Mesenchymal stem cell (in vitro differentiated cells and primary cell): ENCODE measurements at regions not wholly inside any gene's neighbourhood (a gene's known extent, or its start where the extent isn't known, plus 50 kb on each side); places are given as distances from the start of the nearest gene placed in this dataset.

Experiments used
- DNase-seq: peaks from one replicate; pipeline ENCODE4 v3.0.0-alpha.2; 2013
- H2AFZ ChIP-seq: one replicate; pipeline ENCODE4 v1.6.1; 2013; ENCODE audit warnings: low read depth, mild to moderate bottlenecking, control low read depth, inconsistent platforms, low read length, moderate library complexity
- H2AK5ac ChIP-seq: 2 replicates; pipeline ENCODE4 v1.6.1; 2013; ENCODE audit warnings: low read length, moderate library complexity, mild to moderate bottlenecking, inconsistent platforms; ENCODE audit not compliant: severe bottlenecking
- H2BK120ac ChIP-seq: one replicate; pipeline ENCODE4 v1.6.1; 2013; ENCODE audit warnings: low read depth, mild to moderate bottlenecking, inconsistent platforms, low read length, moderate library complexity
- H2BK12ac ChIP-seq, 2 experiments: one replicate each; pipeline ENCODE4 v1.6.1; 2013; ENCODE audit warnings: inconsistent platforms in 2 of 2, low read length in 2 of 2, mild to moderate bottlenecking in 2 of 2, moderate library complexity in 2 of 2, control low read depth in 1 of 2
- H2BK15ac ChIP-seq: one replicate; pipeline ENCODE4 v1.6.1; 2013; ENCODE audit warnings: mild to moderate bottlenecking, low read depth, inconsistent platforms; ENCODE audit not compliant: poor library complexity, severe bottlenecking
- H2BK5ac ChIP-seq: 2 replicates; pipeline ENCODE4 v1.6.1; 2013; ENCODE audit warnings: low read depth, mild to moderate bottlenecking, low read length, control low read depth, inconsistent platforms; ENCODE audit not compliant: poor library complexity, severe bottlenecking
- H3K14ac ChIP-seq, 2 experiments: one replicate each; pipeline ENCODE4 v1.6.1; 2013; ENCODE audit warnings: inconsistent platforms in 2 of 2, low read length in 2 of 2, control low read depth in 1 of 2, mild to moderate bottlenecking in 1 of 2, moderate library complexity in 1 of 2
- H3K18ac ChIP-seq, 2 experiments: one replicate each; pipeline ENCODE4 v1.6.1; 2013; ENCODE audit warnings: inconsistent platforms in 2 of 2, low read length in 2 of 2, control low read depth in 1 of 2, low read depth in 1 of 2, mild to moderate bottlenecking in 1 of 2
- H3K23ac ChIP-seq, 2 experiments: one replicate each; pipeline ENCODE4 v1.6.1; 2013; ENCODE audit warnings: inconsistent platforms in 2 of 2, low read length in 2 of 2, mild to moderate bottlenecking in 2 of 2, moderate library complexity in 2 of 2, control low read depth in 1 of 2
- H3K27ac ChIP-seq: 2 replicates; pipeline ENCODE4 v1.5.1; 2013; ENCODE audit warnings: mild to moderate bottlenecking, moderate library complexity, low read length, control low read depth, inconsistent platforms; ENCODE audit not compliant: poor library complexity, severe bottlenecking
- H3K27me3 ChIP-seq, 2 experiments: 2 replicates each; pipeline versions ENCODE4 v1.6.1 to v1.7.0; 2013; ENCODE audit warnings: low read length in 2 of 2, mild to moderate bottlenecking in 2 of 2, moderate library complexity in 2 of 2, control low read depth in 1 of 2, inconsistent platforms in 1 of 2; ENCODE audit not compliant: control insufficient read depth in 1 of 2, insufficient read depth in 1 of 2
- H3K36me3 ChIP-seq, 2 experiments: 2 replicates each; pipeline versions ENCODE4 v1.6.1 to v1.7.0; 2013; ENCODE audit warnings: low read length in 2 of 2, control low read depth in 1 of 2, inconsistent platforms in 1 of 2, low read depth in 1 of 2, mild to moderate bottlenecking in 1 of 2; ENCODE audit not compliant: insufficient read depth in 2 of 2, control insufficient read depth in 1 of 2
- H3K4ac ChIP-seq, 2 experiments: one replicate each; pipeline ENCODE4 v1.6.1; 2013; ENCODE audit warnings: inconsistent platforms in 2 of 2, low read length in 2 of 2, mild to moderate bottlenecking in 2 of 2, moderate library complexity in 2 of 2, control low read depth in 1 of 2, low read depth in 1 of 2
- H3K4me1 ChIP-seq: 2 replicates; pipeline ENCODE4 v1.6.1; 2013; ENCODE audit warnings: low read depth, low read length, control low read depth; ENCODE audit not compliant: control insufficient read depth, insufficient read depth
- H3K4me2 ChIP-seq: 2 replicates; pipeline ENCODE4 v1.6.1; 2013; ENCODE audit warnings: low read length, mild to moderate bottlenecking, inconsistent platforms; ENCODE audit not compliant: poor library complexity, severe bottlenecking
- H3K4me3 ChIP-seq, 2 experiments: 2 replicates each; pipeline versions ENCODE4 v1.5.1 to v1.7.0; 2013; ENCODE audit warnings: low read length in 2 of 2, mild to moderate bottlenecking in 2 of 2, control low read depth in 1 of 2, low read depth in 1 of 2; ENCODE audit not compliant: insufficient read depth in 1 of 2
- H3K79me1 ChIP-seq: replicated peaks from 2 replicates; pipeline ENCODE4 v1.6.1; 2013; ENCODE audit warnings: mild to moderate bottlenecking, control low read depth, low read length, inconsistent platforms; ENCODE audit not compliant: poor library complexity, severe bottlenecking
- H3K9ac ChIP-seq: 2 replicates; pipeline ENCODE4 v1.7.0; 2013; ENCODE audit warnings: mild to moderate bottlenecking, low read length, moderate library complexity
- H3K9me3 ChIP-seq: 2 replicates; pipeline ENCODE4 v1.7.0; 2013; ENCODE audit warnings: mild to moderate bottlenecking, low read length; ENCODE audit not compliant: control insufficient read depth
- H4K8ac ChIP-seq: one replicate; pipeline ENCODE4 v1.6.1; 2013; ENCODE audit warnings: inconsistent platforms, mild to moderate bottlenecking, low read length, moderate library complexity
- H4K91ac ChIP-seq: one replicate; pipeline ENCODE4 v1.6.1; 2013; ENCODE audit warnings: mild to moderate bottlenecking, low read length, inconsistent platforms
- WGBS: methylation state at CpG from one replicate; pipeline ENCODE4 v1.1.7; 2013; ENCODE audit warnings: mixed read lengths; 5-methylcytosine and 5-hydroxymethylcytosine counted together

- Histone ChIP-seq H3K79me1 (peaks cover 2% of the 10 kb centered on the region), H3K4me3 (no peak overlapping the region), H2AK5ac (no peak overlapping the region), H2BK120ac (no peak overlapping the region), H3K4ac (no peak overlapping the region), H3K14ac (no peak overlapping the region), H3K4me2 (no peak overlapping the region), H3K4me1 (no peaks in the 10 kb centered on the region), H4K91ac (no peak overlapping the region), H3K18ac (no peak overlapping the region), H3K9me3 (no peaks in the 10 kb centered on the region), H4K8ac (no peak overlapping the region), H3K27ac (no peak overlapping the region), H2BK12ac (no peak overlapping the region), H2BK5ac (no peak overlapping the region), H3K27me3 (no peaks in the 10 kb centered on the region), H3K9ac (no peak overlapping the region), H3K36me3 (peaks cover 0 to 4% of the 10 kb centered on the region in 2 experiments), H2BK15ac (no peak overlapping the region), H2AFZ (no peak overlapping the region), H3K23ac (no peak overlapping the region)
- no peak for DNase-seq
Observed at GRCh38 chr15:95095250-95095649, 863.9 kb downstream of the MCTP2 start.

GRCh38 chr15:95096651-95097050, 865.3 kb downstream of the MCTP2 start:
- Histone ChIP-seq H2AFZ (no peak overlapping the region), H4K8ac (no peak overlapping the region)
- 91% methylated on average over 6 of the region's 6 CpGs for WGBS

DNA sequence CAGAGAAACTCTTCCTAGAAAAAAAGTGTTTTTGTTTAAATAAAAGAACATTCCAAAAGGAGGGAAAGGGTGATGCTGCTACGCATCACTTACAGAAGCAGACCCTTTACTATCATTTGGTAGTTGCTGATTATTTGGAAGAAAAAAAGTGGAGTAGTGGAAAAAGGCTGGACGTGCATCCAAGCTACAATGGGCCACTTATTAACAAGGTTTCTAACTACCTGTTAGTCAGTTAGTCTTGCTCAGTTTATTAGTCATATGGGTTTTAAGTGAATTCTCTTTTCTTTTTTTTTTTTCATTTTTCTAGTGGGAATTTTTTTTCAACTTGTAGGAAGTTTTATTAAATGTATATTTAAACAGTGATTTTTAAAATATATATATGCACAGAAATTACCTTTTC, 866.0 kb downstream of the MCTP2 start:
- WGBS = 92% methylated on average over 1 of the region's 2 CpGs
- Histone ChIP-seq H3K27me3 (no peaks in the 10 kb centered on the region), H3K4me1 (no peaks in the 10 kb centered on the region), H2AK5ac (no peak overlapping the region), H3K4me3 (no peak overlapping the region), H3K4me2 (no peak overlapping the region), H3K14ac (no peak overlapping the region), H2AFZ (no peak overlapping the region), H3K9me3 (no peaks in the 10 kb centered on the region), H3K4ac (no peak overlapping the region), H2BK15ac (no peak overlapping the region), H2BK5ac (no peak overlapping the region), H2BK120ac (no peak overlapping the region), H3K9ac (no peak overlapping the region), H3K27ac (peak overlapping the region; percentile 23), H3K36me3 (no peaks in the 10 kb centered on the region), H3K23ac (no peak overlapping the region), H3K18ac (no peak overlapping the region), H4K8ac (no peak overlapping the region), H2BK12ac (no peak overlapping the region), H4K91ac (no peak overlapping the region), H3K79me1 (peaks cover 2% of the 10 kb centered on the region)
- no peak for DNase-seq

More at GRCh38 chr15:95096651-95097050, 865.3 kb downstream of the MCTP2 start:
- Histone ChIP-seq H3K9me3 (no peaks in the 10 kb centered on the region), H3K4ac (no peak overlapping the region), H3K27ac (no peak overlapping the region), H3K23ac (no peak overlapping the region), H2BK120ac (no peak overlapping the region), H3K4me1 (no peaks in the 10 kb centered on the region), H3K4me2 (no peak overlapping the region), H2BK15ac (no peak overlapping the region), H2AK5ac (no peak overlapping the region), H3K79me1 (peaks cover 2% of the 10 kb centered on the region), H3K18ac (no peak overlapping the region), H4K91ac (no peak overlapping the region), H2BK12ac (no peak overlapping the region), H3K9ac (no peak overlapping the region), H3K14ac (no peak overlapping the region), H3K36me3 (peaks cover 0 to 1% of the 10 kb centered on the region in 2 experiments), H2BK5ac (no peak overlapping the region), H3K4me3 (no peak overlapping the region), H3K27me3 (no peaks in the 10 kb centered on the region)
- DNase-seq = no peak

GRCh38 chr15:95105229-95105628, 873.9 kb downstream of the MCTP2 start:
- H2AK5ac ChIP-seq = no peak overlapping the region
- H3K79me1 ChIP-seq = no peaks in the 10 kb centered on the region
- no peaks in the 10 kb centered on the region for H3K9me3 ChIP-seq
- no peak overlapping the region for H3K4ac ChIP-seq
- no peaks in the 10 kb centered on the region for H3K36me3 ChIP-seq
- no peak overlapping the region for H2AFZ ChIP-seq
- WGBS = no CpG with 5 or more reads among the region's 2 CpGs
- peak overlapping the region; percentile 71 for H3K27ac ChIP-seq
- H3K4me1 ChIP-seq = no peaks in the 10 kb centered on the region
- H4K8ac ChIP-seq = no peak overlapping the region
- no peak overlapping the region for H3K4me2 ChIP-seq
- peak; percentile 40 for DNase-seq
- H3K9ac ChIP-seq = no peak overlapping the region
- H2BK120ac ChIP-seq = no peak overlapping the region
- no peak overlapping the region for H2BK12ac ChIP-seq
- H4K91ac ChIP-seq = no peak overlapping the region
- H3K27me3 ChIP-seq = no peaks in the 10 kb centered on the region
- H3K14ac ChIP-seq = no peak overlapping the region
- H3K18ac ChIP-seq = no peak overlapping the region
- H3K4me3 ChIP-seq = no peak overlapping the region
- H2BK15ac ChIP-seq = no peak overlapping the region
- H3K23ac ChIP-seq = no peak overlapping the region
- no peak overlapping the region for H2BK5ac ChIP-seq
